HG02938 (cell line): ENCODE measurements at regions not wholly inside any gene's neighbourhood (a gene's known extent, or its start where the extent isn't known, plus 50 kb on each side); places are given as distances from the start of the nearest gene placed in this dataset.
"Not testable (repeated sequence)": the region's sequence is repeated elsewhere in the genome, so short reads cannot be mapped to it uniquely, and the experiment has no call there.

Experiments
- ATAC-seq: cut with Tn5 transposase; IDR thresholded peaks from one replicate; pipeline ENCODE4 v1.9.1; 2021; ENCODE audit warnings: mild to moderate bottlenecking, moderate library complexity; ENCODE audit not compliant: unreplicated experiment

DNA sequence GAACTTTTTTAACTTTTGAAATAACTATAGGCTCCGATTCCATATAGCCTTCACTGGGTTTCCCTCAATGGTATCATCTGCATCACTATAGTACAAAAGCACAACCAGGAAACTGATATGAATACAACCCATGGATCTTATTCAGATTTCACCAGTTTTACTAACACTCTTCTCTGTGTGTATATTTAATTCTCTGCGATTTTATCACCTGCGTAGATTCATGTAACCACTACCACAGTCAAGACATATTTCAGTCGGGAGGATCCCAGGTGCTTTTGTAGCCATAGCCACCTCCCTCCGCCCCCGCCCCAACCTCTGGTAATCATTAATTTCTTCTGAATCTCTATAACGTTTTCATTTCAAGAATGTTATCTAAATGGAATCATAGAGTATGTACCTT lies 82.8 kb upstream of the C7orf33 start:
- ATAC-seq: no peak

DNA sequence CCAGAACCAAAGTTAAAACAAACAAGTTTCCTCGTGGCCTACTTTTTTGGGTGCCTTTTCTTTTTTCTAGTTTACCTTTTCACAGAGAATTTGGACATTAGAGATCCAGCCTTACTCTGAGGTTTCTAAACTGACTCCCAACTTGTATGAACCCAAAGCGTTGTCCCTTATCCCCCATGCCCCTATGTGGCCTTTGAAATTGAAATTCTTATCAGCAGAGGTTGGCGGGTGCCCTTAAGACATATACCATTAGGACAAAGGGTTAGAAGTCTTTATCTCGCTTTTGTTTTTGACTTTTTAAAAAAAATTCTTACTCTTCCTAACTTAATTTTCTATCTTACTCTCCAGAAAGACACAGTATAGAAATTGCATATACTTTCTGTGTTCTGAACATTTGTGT lies 76.3 kb upstream of the C7orf33 start:
- ATAC-seq: no peak

DNA sequence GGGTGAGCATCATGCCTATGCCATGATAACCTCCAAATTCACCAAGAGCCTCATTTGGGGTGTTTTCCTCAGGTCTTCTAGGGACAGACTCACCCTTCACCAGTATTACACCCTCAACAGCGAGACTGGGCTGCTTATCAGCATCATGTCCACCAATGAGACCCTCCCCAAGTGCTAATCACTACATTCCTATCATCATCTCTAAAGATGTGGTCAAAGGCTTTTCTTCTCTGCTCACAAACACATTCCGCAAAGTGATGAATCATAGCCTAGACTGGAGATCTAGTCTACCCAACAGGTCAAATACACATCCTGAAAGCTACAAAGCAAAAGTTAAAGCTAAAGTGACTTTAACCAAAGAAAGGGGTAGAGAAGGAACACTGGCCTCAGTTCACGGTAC lies 75.3 kb upstream of the C7orf33 start:
- ATAC-seq: no peak

DNA sequence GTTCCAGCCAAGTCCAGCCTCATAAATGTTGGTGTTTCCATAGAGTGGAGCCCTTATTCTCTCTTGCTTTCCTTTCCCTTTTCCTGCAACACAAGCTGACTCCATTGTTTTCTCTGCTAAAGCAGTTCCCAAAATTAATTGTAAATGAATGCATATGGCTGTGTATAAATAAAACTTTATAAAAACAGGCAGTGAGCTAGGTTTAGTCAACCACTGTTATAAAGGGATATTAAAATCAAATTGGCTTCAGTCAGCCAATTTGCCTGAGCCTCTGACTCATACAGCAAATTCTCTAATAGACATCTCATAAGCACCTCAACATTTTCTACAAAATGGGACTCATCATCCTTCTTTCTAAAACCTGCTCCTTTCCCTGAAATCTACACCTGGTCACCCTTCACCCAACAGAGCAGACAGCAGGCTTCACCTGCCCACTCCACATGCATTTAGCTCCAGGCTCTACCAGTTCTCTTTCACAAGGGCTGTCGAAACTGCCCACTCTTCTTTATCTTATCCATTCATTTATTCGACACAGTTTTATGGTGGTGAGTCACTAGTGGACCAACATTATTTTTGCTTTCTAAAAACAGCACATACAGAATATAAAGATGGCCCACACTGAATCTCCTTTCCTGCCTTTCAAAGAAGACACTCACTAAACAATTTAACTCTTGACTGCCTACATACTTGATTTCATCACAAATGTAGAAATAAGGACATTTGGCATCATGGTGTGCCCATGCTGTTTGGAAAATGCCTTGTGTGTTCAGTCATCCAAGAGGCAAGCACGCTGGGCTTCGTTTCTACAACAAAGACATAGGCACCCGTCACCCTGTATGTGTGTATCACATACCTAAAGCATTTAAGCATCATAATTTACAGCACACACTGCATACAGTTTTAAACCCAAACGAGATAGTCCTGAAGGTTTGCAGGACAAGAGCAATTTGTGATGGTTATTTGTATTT lies 74.6 kb upstream of the C7orf33 start:
- no peak for ATAC-seq

DNA sequence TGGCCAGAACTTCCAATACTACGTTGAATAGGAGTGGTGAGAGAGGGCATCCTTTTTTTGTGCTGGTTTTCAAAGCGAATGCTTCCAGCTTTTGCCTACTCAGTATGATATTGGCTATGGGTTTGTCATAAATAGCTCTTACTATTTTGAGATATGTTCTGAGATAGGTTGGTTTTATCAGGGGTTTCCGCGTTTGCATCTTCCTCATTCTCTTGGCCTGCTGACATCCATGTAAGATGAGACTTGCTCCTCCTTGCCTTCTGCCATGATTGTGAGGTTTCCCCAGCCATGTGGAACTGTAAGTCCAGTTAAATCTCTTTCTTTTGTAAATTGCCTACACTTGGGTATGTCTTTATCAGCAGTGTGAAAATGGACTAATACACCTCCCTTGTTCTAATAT lies 71.2 kb upstream of the C7orf33 start:
- ATAC-seq: not testable (repeated sequence)

DNA sequence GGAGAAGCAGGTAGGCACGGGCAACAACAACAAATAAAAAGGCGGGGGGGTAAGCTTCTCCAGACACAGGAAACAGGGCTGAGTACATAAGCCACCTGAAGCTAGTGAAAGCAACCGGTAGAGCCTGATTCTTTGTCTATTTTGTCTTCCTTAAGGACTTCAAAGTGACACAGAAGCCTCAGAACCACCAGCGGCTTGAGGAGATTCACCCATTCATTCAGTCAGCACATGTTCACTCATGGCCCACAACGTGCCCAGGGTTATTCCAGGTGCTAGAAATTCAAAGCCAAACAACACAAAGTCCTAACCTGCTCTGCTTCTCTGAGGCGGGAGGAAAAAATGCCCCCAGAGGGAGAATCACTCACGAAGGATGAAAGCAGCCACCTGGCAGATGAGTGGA lies 69.3 kb upstream of the C7orf33 start:
- no peak for ATAC-seq

DNA sequence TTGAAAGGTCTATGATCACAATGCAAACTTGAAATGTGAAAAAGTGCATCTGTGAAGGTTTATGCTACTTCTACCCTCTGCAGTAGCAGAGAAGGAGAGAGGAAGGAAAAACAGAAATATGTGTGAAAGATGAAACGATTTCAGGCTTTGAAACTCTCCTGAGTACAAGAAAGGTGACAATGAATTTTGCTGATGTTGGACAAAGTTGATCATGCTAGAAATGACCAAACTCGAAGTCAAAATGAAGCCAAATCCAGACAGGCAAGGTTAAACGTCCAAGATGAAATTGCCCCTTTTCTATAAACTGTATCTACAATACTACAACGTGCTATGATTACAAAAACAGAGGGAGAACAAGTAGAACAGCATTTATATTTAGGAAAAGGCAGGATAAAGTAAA lies 67.0 kb upstream of the C7orf33 start:
- no peak for ATAC-seq

DNA sequence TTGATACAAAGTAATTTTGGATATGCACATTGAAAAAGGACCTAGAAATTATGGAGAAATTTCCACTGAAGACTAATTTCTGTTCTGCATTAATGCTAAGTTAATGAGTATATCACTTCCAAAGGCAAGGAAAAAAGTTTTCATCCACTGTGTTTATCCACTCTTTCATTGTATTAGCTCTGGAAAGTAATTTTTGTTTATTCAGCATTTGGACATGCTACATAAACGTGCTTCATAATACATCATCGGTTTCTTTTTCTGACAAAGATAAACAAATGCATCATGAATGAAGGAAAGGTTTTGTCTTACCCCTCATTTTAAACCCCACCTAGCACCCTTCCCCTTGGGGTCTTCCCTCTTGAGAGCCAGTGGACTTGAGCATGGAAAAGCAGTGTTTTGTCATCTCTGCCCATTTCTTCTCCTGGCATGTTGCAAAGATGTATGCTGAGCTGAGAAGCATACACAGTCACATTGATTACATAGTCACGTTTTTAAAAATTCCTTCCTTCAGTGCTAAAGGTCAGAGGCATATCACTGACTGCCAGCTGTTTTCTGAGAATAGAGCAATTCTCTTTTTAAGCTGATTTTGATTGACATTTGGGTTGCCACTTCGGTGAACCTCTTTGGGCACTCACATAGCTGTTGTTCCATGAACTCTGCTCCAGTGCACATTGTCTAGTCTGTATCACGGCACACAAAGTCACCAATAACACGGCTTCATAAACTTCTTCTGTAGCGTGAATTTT lies 65.9 kb upstream of the C7orf33 start:
- ATAC-seq: no peak

DNA sequence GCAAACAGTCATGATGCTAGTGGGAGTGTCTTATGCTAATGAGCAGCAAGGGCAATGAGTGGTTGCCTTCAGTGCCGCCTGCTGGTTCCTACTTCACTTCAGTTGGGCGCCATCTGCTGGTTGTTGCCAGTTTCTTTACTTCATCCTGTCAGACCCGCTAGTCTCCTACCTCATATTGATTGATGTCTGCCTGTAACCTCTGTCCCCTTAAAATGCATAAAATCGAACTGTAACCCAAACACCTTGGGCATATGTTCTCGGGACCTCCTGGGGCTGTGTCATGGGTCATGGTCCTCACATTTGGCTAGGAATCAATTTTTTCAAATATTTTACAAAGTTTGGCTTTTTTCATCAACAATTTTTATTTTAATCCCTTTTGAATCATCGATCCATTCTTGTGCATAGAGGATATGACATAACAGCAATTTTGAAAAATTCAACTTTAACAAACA lies 62.8 kb upstream of the C7orf33 start:
- ATAC-seq: peak; percentile 99

DNA sequence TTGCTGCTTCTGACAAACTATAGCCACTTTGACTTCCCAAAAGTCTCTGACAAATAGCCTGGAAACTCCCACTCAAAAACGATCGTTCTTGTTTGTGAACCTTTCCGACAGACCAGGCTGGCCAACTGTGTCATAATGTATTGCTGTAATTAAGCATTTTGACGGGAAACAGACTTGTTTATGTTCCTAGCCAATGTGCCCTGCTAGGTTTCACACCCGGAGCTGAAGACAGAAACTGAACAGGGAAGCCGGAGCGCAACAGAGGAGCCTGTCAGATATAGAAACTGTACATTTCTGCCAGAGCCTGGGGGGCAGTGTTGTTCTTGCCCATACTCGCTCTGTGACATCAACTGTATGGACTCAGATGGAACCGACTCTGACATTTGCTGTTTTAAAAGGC lies 55.3 kb upstream of the C7orf33 start:
- ATAC-seq: peak; percentile 58

DNA sequence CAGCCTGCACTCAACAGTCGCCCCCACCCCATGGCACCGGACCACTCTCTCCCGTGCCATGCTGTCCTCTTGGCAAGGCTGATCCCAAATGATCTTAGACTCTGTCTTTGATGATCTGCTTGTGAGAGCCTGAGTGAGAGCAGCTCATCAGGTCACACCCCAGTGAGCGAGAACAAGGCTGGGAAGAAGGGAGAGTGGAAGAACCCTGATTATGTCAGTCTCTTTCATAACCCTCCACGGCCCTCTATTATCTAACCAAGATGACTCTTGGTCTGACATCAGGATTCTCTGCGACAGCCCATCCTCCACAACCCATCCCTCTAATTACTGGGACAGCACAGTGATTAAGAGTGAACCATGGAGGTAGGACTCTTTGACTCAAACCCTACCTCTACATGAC lies 53.1 kb upstream of the C7orf33 start:
- no peak for ATAC-seq

DNA sequence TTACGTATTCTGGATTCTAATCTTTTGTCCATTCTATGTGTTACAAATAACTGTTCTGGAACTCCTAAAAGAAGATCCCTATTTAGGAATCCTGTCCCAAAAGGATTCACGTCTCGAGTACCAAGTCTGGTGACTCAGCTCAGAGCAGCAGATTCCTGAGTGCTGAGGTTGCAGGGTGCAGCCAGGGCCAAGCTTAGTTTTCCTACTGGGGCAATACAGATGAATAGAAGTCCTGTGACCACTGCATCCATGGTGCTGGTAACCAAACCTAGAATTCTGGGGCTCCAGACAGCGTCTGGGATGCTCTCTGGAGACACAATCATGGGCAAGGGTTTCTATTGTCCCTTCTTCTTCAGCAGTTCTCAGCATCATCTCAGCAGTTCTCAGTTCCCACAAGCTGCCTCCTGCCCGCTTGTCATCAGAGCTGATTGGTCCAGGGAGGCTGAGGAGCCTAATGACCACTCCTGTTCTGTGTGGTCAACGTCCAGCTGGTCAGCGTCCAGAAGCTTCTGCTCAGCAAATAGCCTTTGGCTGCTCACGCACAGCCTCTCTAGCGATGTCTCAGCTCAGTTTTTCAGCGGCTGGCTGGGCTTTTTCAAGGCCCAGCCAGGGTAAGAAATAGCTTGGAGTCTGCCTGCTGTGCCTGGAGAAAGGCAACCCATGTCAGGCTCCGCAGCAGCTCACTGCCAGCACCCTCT lies 50.4 kb upstream of the C7orf33 start:
- no peak for ATAC-seq
